ENCODE measurements at regions not wholly inside any gene's neighbourhood (a gene's known extent, or its start where the extent isn't known, plus 50 kb on each side); places are given as distances from the start of the nearest gene placed in this dataset.
A peak's percentile ranks its signal among the peaks of the same experiment; 100 is the strongest.

DNA sequence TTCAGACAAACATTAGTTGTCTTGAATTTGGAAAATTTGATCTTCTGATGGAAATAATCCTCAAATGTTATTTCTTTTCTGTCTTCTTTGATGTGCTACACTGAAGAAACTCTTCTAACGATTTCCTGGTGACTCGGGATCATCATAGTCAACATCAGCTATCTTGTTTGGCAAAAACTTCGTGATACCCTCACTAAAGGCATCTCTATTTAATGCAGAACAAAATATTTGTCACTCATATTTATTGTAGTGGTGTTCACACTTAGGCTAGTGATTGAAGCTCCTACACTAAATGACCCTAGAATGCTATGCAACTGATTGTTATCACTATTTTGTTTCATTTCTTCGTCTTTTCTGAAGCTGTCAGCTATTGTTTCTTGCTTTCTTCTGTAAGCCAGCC lies 334.7 kb upstream of the ZEB2 start:
- DNase-seq: no peak

- DNase-seq: no peak
Observed at GRCh38 chr2:144849612-144850011, 329.7 kb upstream of the ZEB2 start.

DNA sequence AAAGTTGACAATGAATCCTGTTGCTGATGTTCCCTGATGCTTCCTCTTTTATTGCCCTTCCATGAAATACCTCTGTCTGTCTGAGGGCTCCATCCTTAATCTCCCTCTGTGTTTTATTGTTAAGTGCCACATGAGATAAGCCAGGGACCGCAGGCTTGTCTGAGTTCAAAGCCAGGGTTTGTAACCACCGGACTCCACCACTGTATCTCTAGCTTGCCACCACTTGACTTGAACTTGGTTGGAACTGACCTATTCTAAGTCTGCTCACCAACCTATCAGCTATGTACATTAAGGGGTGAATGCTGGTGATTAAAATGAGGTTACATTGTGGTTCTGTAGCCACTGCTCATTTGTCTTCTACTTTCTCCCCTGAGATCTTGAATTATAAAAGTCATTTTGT lies 328.5 kb upstream of the ZEB2 start:
- DNase-seq: no peak

GRCh38 chr2:144847347-144848080 lies 327.6 kb upstream of the ZEB2 start:
- no peak for DNase-seq

- peak; percentile 76 for DNase-seq
Observed at GRCh38 chr2:144836635-144837350, 316.9 kb upstream of the ZEB2 start.

DNA sequence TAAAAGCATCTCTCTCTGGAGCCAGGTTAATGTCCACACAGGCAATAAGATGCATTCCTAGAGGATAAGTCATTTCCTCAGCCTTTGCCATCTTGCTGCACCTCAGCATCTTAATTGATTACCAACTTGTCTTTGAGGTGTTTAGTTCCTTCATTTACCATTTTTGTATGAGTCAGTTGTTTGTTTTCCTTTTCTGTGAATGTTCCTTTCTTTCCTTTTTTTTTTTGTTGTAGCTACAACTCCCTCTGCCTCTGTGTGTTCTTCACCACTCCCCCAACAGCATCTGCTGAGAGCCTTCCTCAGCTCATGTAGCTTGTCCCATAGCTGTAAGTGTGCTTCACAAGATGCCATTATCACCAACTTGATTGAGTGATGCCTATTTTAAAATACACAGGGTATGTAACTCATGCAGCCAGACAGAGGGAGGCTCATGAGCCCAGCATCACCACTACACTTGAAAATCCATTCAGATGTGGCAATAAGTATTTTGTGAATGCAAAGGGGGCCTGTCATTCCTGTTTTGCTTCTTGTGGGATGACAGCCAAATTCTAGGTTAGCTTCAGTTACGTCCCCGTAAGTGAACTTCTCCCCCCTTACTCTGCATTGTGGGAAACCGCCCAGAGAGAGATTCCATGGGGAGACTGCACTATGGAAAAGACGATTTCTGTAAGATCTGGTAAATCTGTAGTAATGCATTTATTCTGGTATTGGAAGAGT lies 315.9 kb upstream of the ZEB2 start:
- peak; percentile 44 for DNase-seq

GRCh38 chr2:144834998-144835633 lies 315.2 kb upstream of the ZEB2 start:
- peak; percentile 81 for DNase-seq

DNA sequence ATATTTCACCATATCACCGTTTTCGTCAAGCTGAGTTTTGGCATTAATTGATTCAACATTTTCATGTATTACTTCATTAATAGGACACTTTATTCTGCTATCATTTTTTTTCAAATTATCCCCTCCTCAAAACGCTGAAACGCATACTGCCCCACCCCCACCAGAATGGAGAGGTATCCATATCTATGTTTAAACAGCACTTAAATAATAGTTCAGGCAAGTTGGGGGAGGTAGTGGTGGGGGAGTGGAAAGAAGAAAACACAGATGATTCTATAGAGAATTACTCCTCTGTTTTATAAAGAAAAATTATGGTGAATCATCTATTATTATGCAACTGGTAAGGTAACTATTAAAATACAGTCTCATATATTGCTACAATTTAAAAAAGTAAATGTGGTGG lies 314.4 kb upstream of the ZEB2 start:
- peak; percentile 7 for DNase-seq

DNA sequence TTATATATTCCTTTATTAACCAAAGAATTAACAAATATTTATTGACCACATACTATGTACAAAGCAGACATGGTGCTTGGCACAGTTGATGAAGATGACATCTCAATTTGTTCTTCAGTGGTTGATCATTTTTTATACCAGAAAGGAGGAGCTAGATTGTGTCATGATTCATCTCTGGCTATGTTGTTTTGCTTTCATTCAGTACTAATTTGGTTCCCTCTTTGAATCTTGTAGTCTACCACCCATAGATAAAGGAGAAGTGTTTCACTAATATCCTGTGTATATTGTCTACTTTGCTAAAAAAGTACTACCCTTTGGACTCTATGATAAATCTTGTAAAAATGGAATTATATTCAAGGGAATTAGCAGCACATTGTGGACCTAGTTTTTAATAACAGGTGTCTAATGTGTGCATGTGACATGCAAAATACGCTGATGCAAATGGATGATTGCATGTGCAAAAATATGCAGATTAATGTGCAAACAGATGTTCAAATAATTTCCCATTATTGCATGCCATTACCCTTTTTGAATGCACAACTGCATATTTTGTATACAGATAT lies 313.2 kb upstream of the ZEB2 start:
- no peak for DNase-seq

DNA sequence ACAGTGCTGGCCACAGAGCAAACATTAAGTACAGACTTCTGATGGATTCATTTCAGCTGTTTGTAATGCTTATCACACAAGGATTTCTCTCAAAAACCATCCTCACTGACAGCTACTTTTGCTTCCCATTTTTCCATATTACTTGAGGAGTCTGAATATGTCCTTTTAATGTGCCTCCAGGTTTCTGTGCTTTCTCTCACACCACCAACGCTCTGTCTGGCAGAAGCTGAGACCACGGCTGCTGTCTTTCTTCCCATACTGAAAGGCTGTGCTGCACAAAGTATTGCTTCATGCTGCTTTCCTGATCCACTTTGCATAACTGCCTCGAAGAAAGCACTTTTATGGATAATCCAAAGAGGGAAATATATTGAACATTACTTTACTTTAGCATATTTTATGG lies 312.1 kb upstream of the ZEB2 start:
- no peak for DNase-seq

DNA sequence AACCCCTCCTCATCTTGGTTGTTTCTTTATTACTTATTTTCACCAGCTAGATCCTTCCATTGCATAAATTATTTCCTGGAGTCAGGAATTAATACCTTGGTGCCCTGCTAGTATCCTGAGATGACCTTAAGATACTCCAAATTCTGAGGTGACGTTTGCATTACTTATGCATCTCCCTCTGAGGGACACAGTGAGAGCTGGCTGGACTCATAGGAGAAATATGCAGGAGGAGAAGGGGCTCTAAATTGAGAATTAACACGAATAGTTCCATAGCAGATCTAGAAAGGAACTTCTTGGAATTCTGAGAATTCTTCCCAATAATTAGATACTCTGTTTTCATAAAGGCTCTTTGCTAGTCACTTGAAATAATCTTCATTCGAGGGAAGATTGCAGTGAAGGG lies 310.6 kb upstream of the ZEB2 start:
- peak; percentile 62 for DNase-seq

DNA sequence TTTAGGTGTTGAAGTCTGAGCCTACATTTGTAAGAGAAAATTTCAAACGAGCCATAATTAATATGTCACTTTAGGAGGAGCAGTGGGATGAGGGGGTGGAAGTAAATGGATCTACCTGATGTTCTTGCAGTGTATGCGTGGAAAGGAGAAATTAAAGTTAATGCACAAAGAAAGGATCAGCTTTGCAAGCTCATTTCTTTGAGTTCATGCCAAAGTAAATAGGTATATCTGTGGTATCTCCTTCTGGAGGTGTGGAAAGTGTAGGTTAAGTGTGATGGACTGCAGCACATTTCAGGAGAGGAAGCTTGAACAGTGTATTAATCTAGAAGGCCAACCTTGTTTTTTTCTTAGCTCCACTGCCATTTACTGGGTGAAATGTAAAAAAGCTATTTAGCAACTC lies 307.5 kb upstream of the ZEB2 start:
- peak; percentile 28 for DNase-seq

DNA sequence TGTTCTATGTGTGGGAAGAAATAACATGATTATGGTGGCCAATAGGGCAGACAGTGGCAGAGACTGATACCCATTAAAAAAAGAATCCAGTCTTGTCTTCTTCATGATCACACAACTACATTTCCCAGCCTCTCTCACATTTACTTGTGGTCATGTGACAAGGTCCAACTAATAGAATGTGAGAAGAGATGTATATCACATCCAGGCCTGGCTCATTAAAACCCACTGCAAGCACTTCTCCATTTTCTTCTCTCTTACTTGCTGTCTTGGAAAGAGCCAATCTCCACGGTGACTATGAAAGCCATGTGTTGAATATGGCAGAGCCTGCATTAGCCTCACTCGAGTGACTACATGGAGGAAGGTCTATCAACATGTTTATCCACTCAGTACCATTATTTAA lies 306.2 kb upstream of the ZEB2 start:
- no peak for DNase-seq

DNA sequence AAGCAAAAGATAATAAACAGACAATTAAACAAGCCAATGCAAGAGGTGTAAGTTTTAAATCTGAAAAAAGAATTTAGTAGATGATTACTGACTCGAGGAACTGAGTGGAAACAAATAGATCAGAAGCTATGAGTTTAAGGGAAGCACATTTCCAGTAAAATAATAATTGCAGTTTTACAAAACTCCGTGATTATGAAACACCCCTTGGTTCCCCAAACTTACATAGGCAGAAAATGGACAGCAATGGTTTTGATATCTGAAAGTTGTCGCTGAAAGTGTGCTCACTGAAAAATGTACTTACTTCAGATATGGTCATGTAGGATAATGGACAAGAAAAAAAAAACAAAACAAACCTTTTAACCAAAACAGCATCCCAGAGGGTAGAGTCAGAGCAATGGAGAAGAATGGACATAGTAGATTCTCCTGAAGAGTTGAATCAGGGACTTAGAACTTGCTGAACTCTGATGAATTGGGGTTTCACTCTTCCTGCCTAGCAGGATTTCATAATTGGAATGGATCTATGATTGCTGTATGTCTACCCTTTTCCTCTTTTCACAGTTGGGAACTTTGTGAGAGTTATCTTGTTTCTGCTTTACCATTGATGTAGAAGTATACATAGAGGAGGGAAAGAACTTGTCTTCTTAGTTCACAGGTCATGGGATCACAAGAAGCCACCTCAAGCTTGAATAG lies 305.6 kb upstream of the ZEB2 start:
- DNase-seq: no peak

GRCh38 chr2:144824306-144825080 lies 304.6 kb upstream of the ZEB2 start:
- DNase-seq: no peak

DNA sequence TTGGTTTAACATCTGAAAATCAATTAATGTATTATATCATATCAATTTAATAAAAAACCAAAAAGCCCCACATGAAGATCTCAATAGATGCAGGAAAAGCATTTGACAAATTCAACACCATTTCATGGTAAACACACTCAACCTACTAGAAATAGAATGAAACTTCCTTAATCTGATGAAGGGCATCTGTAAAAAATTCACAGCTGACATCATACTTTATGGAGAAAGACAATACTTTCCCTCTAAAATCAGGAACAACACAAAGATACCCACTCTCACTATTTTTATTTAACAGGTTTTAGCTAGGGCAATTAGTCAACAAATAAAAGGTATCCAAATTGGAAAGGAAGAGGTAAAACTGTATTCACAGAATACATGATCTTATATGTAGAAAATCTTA lies 303.0 kb upstream of the ZEB2 start:
- no peak for DNase-seq

DNA sequence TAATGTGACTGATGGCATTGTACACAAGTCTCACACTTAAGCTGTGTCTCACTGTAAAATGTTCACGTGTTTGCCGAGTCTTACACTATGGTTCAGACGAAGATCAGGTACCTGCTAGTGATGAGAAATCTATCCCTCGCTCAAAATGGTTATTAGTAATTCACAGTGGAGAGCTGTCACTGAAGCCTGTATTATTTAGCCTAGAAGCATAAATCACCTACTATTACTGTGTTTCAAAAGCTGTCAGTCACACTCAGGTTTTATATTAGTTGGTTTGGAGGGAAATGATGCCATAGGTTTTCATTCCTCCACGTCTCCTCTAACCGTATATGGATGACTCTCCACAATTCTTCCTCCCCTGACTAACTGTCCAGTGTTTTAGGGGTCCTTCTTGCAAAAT lies 292.4 kb upstream of the ZEB2 start:
- DNase-seq: no peak

GRCh38 chr2:144801766-144802165 lies 281.8 kb upstream of the ZEB2 start:
- DNase-seq: peak; percentile 89

DNA sequence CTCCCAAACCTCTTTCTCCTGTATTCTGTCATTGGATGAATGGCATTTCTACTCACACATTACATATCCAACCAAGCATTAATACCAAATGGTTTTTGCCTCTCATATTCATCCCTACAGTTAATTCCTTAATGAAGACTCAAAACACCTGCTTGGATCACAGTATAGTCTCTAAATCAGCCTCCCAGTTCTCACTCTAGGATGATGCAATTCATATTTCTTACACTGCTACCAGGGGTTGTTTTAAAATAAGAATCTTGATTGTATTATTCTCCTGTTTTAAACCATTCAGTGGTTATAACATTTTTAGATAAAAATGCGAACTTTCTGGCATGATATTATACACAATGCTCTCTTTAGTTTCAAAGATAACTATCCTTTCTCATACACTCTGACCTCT lies 281.4 kb upstream of the ZEB2 start:
- DNase-seq: no peak

DNA sequence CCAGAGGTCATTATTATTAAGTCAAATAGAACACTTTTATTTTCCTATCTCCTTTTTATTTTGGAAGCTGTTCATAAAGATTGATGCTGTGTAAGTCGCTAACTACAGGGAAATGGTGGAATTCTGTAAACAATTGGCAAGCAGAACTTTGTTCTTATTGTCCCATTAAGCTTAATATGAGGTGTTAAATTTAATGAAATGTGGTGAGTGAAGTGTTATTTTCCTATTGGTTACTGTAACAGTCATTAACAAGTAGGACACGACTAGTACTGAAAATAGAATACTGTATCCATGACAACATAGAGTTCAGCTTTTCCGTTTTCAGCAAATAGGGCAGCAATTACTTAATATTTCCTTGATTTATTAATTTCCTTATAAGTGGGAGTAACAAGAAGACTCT lies 279.1 kb upstream of the ZEB2 start:
- DNase-seq: no peak

- DNase-seq: no peak
Observed at GRCh38 chr2:144798034-144798433, 278.1 kb upstream of the ZEB2 start.

DNA sequence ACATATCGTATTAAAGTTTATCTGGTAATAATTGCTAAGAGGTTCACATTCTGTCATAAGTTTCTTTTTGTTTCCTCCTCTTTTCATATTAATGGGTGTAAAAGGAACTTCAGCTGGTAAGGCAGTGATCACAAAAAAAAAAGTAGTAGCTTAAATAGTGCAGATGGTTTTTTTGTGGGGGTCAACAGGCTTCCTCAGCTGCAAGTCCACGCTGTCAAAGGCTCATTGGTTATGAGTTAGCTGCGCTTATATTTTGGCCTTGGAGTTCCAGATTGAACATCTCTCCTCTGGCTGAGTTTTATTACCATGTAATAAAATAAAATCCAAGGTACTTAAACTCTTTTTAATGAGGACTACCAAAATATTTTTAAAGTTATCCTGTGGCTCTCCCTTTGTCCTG lies 277.0 kb upstream of the ZEB2 start:
- no peak for DNase-seq
